WTC11 (cell line): ENCODE measurements at regions not wholly inside any gene's neighbourhood (a gene's known extent, or its start where the extent isn't known, plus 50 kb on each side); places are given as distances from the start of the nearest gene placed in this dataset.

Source experiments
- ATAC-seq: fragments of 200-7000 bp; cut with Tn5 transposase; 2 replicates; pipeline ENCODE4 v1.10.0; 2021; ENCODE audit warnings: mild to moderate bottlenecking, moderate library complexity
- CTCF ChIA-PET: fragments of 300-600 bp; sonication (Branson Sonifier 250); formaldehyde crosslinking; loops from one replicate; lab custom pipeline; 2021; ENCODE audit warnings: antibody characterized with exemption; lab: Charles Lee
- POLR2A ChIA-PET: fragments of 350-600 bp; sonication (Branson Sonifier 250); formaldehyde crosslinking; loops from one replicate; lab custom pipeline; 2021; ENCODE audit warnings: antibody characterized with exemption; lab: Charles Lee
- DNase-seq: peaks from one replicate; pipeline ENCODE4 v3.0.0; 2021; ENCODE audit warnings: low spot score
- H3K27ac Mint-ChIP-seq: 2 replicates; pipeline ENCODE4 v1.8.0; 2021; ENCODE audit warnings: mixed read lengths
- H3K27me3 Mint-ChIP-seq: 2 replicates; pipeline ENCODE4 v1.8.0; 2021; ENCODE audit warnings: low read depth, mild to moderate bottlenecking, moderate library complexity, mixed read lengths
- H3K36me3 Mint-ChIP-seq: 2 replicates; pipeline ENCODE4 v1.8.0; 2021; ENCODE audit warnings: mixed read lengths
- H3K4me1 Mint-ChIP-seq: 2 replicates; pipeline ENCODE4 v1.8.0; 2022; ENCODE audit warnings: mixed read lengths
- H3K4me3 Mint-ChIP-seq: 2 replicates; pipeline ENCODE4 v1.8.0; 2021; ENCODE audit warnings: mild to moderate bottlenecking, moderate library complexity, mixed read lengths
- H3K9me3 Mint-ChIP-seq: 2 replicates; pipeline ENCODE4 v1.8.0; 2021; ENCODE audit warnings: mixed read lengths
- ATF1 ChIP-seq: sonication (generic); formaldehyde crosslinking; IDR thresholded peaks from 2 replicates; pipeline ENCODE4 v1.8.1; 2023; ENCODE audit warnings: mild to moderate bottlenecking, moderate library complexity, missing genetic modification reagents
- ELF4 ChIP-seq: sonication (generic); formaldehyde crosslinking; IDR thresholded peaks from 2 replicates; pipeline ENCODE4 v1.8.1; 2022; ENCODE audit warnings: low read depth, mild to moderate bottlenecking, moderate library complexity, missing genetic modification reagents
- GRHL2 ChIP-seq: fragments of 250-450 bp; sonication (Bioruptor Pico); IDR thresholded peaks from 2 replicates; pipeline ENCODE4 v1.8.0; 2022; ENCODE audit warnings: mild to moderate bottlenecking, moderate library complexity; ENCODE audit not compliant: insufficient replicate concordance, severe bottlenecking
- HMGA2 ChIP-seq: fragments of 250-450 bp; sonication (Bioruptor Pico); IDR thresholded peaks from 2 replicates; pipeline ENCODE4 v1.4.0; 2021; ENCODE audit warnings: mild to moderate bottlenecking, moderate library complexity
- IRF2 ChIP-seq: sonication (generic); formaldehyde crosslinking; IDR thresholded peaks from 2 replicates; pipeline ENCODE4 v1.8.0; 2022; ENCODE audit warnings: low read depth, missing genetic modification reagents, borderline replicate concordance
- JUN ChIP-seq: sonication (generic); formaldehyde crosslinking; IDR thresholded peaks from 2 replicates; pipeline ENCODE4 v1.8.0; 2023; ENCODE audit warnings: mild to moderate bottlenecking, missing genetic modification reagents
- NR1H2 ChIP-seq: sonication (generic); formaldehyde crosslinking; IDR thresholded peaks from 2 replicates; pipeline ENCODE4 v1.9.0; 2021; ENCODE audit warnings: mild to moderate bottlenecking, moderate library complexity, missing genetic modification reagents
- NR2C2 ChIP-seq: sonication (generic); formaldehyde crosslinking; IDR thresholded peaks from 2 replicates; pipeline ENCODE4 v1.8.0; 2022; ENCODE audit warnings: mild to moderate bottlenecking, missing genetic modification reagents
- SMAD3 ChIP-seq: sonication (generic); formaldehyde crosslinking; IDR thresholded peaks from 2 replicates; pipeline ENCODE4 v1.8.0; 2022; ENCODE audit warnings: missing genetic modification reagents, mild to moderate bottlenecking, borderline replicate concordance
- SOX15 ChIP-seq: fragments of 250-450 bp; sonication (Bioruptor Pico); IDR thresholded peaks from 2 replicates; pipeline ENCODE4 v1.9.0; 2021; ENCODE audit warnings: mild to moderate bottlenecking
- TEAD1 ChIP-seq: sonication (generic); formaldehyde crosslinking; IDR thresholded peaks from 2 replicates; pipeline ENCODE4 v1.8.0; 2022; ENCODE audit warnings: mild to moderate bottlenecking, missing genetic modification reagents
- ZNF232 ChIP-seq: sonication (generic); formaldehyde crosslinking; IDR thresholded peaks from 2 replicates; pipeline ENCODE4 v1.8.0; 2022; ENCODE audit warnings: mild to moderate bottlenecking, missing genetic modification reagents
- ZNF263 ChIP-seq: sonication (generic); formaldehyde crosslinking; IDR thresholded peaks from 2 replicates; pipeline ENCODE4 v1.8.1; 2022; ENCODE audit warnings: low read depth, mild to moderate bottlenecking, moderate library complexity, missing genetic modification reagents
- ZNF317 ChIP-seq: sonication (generic); formaldehyde crosslinking; IDR thresholded peaks from 2 replicates; pipeline ENCODE4 v1.8.1; 2023; ENCODE audit warnings: low read depth, mild to moderate bottlenecking, moderate library complexity, missing genetic modification reagents, borderline replicate concordance
- TF ChIP-seq, protein P1 (sequence below): sonication (generic); formaldehyde crosslinking; IDR thresholded peaks from 2 replicates; pipeline ENCODE4 v1.8.0; 2022; ENCODE audit warnings: mild to moderate bottlenecking, missing genetic modification reagents
- TF ChIP-seq, protein P2 (sequence below): sonication (generic); formaldehyde crosslinking; IDR thresholded peaks from 2 replicates; pipeline ENCODE4 v1.8.1; 2023; ENCODE audit warnings: mild to moderate bottlenecking, missing genetic modification reagents, borderline replicate concordance
- TF ChIP-seq, protein P3 (sequence below): sonication (generic); formaldehyde crosslinking; IDR thresholded peaks from 2 replicates; pipeline ENCODE4 v1.8.1; 2022; ENCODE audit warnings: missing genetic modification reagents, borderline replicate concordance
- TF ChIP-seq, protein P4 (sequence below): sonication (generic); formaldehyde crosslinking; IDR thresholded peaks from 2 replicates; pipeline ENCODE4 v1.8.1; 2022; ENCODE audit warnings: mild to moderate bottlenecking, missing genetic modification reagents, moderate library complexity, borderline replicate concordance
- TF ChIP-seq, protein P5 (sequence below): fragments of 250-450 bp; sonication (Bioruptor Pico); IDR thresholded peaks from 2 replicates; pipeline ENCODE4 v1.9.0; 2021; ENCODE audit warnings: mild to moderate bottlenecking
- TF ChIP-seq, protein P6 (sequence below): sonication (generic); formaldehyde crosslinking; IDR thresholded peaks from 2 replicates; pipeline ENCODE4 v1.8.1; 2023; ENCODE audit warnings: mild to moderate bottlenecking, missing genetic modification reagents, moderate library complexity
- TF ChIP-seq, protein P7 (sequence below): fragments of 250-450 bp; sonication (Bioruptor Pico); IDR thresholded peaks from 2 replicates; pipeline ENCODE4 v1.9.0; 2021; ENCODE audit warnings: mild to moderate bottlenecking

DNA sequence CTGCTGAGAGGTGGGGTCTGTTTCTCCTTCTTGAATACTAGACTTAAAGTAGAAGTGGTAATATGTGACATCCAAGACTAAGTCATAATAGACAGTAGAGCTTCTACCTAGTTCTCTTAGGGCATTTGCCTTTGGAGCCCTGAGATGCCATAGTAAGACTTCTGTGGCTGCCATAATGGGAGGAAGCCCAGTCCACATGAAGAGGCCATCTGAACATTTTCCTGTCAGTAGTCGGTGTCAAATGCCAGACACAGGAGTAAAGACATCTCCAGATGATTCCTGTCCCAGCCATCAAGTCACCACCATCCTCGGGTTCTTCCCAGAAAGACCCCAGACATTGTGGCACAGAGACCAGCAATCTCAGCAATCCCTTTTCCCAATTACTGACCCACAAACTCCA is 58.1 kb upstream of the IRX6 start (continued):
- no peak for TF ChIP-seq TEAD1 (CRISPR knock-in tag)
- TF ChIP-seq SOX15 (CRISPR knock-in tag) = no peak
- TF ChIP-seq NR1H2 = no peak
- no peak for TF ChIP-seq JUN (CRISPR knock-in tag)
- TF ChIP-seq, protein P1, sequence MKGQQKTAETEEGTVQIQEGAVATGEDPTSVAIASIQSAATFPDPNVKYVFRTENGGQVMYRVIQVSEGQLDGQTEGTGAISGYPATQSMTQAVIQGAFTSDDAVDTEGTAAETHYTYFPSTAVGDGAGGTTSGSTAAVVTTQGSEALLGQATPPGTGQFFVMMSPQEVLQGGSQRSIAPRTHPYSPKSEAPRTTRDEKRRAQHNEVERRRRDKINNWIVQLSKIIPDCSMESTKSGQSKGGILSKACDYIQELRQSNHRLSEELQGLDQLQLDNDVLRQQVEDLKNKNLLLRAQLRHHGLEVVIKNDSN (CRISPR knock-in tag) = no peak
- TF ChIP-seq, all 79 proteins: peak for 0

DNA sequence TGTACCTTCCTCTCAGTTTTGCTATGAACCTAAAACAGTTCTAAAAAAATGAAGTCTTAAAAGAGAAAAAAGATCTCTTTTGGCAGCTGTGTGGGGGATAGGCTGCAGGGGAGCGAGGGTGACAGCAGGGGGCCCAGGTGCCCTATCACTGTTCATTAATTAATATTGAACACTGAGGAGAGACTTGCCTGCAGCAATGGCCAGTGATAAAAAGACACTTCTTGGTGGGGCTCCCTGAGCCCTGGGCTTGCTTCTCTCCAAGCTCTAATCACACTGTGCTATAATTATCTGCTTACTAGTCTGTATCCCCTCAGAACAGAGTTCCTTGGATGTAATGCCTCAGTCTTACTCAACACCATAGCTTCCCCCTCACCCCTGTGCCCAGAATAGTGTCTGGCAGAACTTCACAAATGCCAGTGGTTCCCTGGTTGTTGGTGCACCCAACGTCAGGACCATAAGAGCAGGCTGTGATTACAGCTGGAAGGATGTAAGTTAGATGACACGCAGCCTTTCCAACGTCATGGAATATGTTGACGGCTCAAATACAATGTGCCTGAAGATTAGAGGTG is 52.0 kb upstream of the IRX6 start:
- ChIA-PET POLR2A (no interaction called here), CTCF (no interaction called here)
- H3K4me3 Mint-ChIP-seq = no peak overlapping the region
- TF ChIP-seq ZNF317 = no peak
- no peak for TF ChIP-seq ZNF263
- TF ChIP-seq, protein P2, sequence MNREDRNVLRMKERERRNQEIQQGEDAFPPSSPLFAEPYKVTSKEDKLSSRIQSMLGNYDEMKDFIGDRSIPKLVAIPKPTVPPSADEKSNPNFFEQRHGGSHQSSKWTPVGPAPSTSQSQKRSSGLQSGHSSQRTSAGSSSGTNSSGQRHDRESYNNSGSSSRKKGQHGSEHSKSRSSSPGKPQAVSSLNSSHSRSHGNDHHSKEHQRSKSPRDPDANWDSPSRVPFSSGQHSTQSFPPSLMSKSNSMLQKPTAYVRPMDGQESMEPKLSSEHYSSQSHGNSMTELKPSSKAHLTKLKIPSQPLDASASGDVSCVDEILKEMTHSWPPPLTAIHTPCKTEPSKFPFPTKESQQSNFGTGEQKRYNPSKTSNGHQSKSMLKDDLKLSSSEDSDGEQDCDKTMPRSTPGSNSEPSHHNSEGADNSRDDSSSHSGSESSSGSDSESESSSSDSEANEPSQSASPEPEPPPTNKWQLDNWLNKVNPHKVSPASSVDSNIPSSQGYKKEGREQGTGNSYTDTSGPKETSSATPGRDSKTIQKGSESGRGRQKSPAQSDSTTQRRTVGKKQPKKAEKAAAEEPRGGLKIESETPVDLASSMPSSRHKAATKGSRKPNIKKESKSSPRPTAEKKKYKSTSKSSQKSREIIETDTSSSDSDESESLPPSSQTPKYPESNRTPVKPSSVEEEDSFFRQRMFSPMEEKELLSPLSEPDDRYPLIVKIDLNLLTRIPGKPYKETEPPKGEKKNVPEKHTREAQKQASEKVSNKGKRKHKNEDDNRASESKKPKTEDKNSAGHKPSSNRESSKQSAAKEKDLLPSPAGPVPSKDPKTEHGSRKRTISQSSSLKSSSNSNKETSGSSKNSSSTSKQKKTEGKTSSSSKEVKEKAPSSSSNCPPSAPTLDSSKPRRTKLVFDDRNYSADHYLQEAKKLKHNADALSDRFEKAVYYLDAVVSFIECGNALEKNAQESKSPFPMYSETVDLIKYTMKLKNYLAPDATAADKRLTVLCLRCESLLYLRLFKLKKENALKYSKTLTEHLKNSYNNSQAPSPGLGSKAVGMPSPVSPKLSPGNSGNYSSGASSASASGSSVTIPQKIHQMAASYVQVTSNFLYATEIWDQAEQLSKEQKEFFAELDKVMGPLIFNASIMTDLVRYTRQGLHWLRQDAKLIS (CRISPR knock-in tag) = no peak
- TF ChIP-seq HMGA2 (CRISPR knock-in tag) = no peak
- TF ChIP-seq ATF1 (CRISPR knock-in tag) = no peak
- no peak for TF ChIP-seq ZNF232 (CRISPR knock-in tag)
- no peak for TF ChIP-seq NR2C2 (CRISPR knock-in tag)
- TF ChIP-seq, protein P3, sequence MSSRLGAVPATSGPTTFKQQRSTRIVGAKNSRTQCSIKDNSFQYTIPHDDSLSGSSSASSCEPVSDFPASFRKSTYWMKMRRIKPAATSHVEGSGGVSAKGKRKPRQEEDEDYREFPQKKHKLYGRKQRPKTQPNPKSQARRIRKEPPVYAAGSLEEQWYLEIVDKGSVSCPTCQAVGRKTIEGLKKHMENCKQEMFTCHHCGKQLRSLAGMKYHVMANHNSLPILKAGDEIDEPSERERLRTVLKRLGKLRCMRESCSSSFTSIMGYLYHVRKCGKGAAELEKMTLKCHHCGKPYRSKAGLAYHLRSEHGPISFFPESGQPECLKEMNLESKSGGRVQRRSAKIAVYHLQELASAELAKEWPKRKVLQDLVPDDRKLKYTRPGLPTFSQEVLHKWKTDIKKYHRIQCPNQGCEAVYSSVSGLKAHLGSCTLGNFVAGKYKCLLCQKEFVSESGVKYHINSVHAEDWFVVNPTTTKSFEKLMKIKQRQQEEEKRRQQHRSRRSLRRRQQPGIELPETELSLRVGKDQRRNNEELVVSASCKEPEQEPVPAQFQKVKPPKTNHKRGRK (CRISPR knock-in tag) = no peak
- TF ChIP-seq GRHL2 (CRISPR knock-in tag) = no peak
- TF ChIP-seq, protein P4, sequence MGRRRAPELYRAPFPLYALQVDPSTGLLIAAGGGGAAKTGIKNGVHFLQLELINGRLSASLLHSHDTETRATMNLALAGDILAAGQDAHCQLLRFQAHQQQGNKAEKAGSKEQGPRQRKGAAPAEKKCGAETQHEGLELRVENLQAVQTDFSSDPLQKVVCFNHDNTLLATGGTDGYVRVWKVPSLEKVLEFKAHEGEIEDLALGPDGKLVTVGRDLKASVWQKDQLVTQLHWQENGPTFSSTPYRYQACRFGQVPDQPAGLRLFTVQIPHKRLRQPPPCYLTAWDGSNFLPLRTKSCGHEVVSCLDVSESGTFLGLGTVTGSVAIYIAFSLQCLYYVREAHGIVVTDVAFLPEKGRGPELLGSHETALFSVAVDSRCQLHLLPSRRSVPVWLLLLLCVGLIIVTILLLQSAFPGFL (CRISPR knock-in tag) = no peak
- TF ChIP-seq ELF4 = no peak
- no peaks in the 10 kb centered on the region for H3K36me3 Mint-ChIP-seq
- H3K4me1 Mint-ChIP-seq = peaks cover 8% of the 10 kb centered on the region
- DNase-seq (no peak), ATAC-seq (no peak)
- H3K27ac Mint-ChIP-seq = no peak overlapping the region
- H3K9me3 Mint-ChIP-seq = 0 out of 2 replicates have a peak, but pooled peaks cover 7% of the 10 kb centered on the region
- H3K27me3 Mint-ChIP-seq = no peaks in the 10 kb centered on the region

DNA sequence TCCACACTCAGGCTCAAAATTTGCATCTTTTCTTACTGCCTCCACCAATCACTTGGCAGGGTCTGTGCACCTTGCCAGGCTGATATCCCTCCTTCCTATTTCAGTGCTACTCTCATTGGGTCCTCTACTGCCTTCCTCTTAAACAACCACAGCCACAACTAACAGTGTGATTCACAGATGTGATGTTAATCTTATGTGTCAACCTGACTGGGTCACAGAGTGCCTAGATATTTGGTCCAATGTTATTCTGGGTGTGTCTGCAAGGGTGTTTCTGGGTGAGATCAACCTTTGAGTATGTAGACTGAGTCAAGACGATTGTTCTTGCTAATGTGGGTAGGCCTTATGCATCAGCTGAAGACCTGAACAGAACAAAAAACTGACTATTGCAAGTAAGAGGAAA is 51.3 kb upstream of the IRX6 start:
- Mint-ChIP-seq H3K4me3 (no peak overlapping the region), H3K27ac (no peak overlapping the region), H3K9me3 (0 out of 2 replicates have a peak, but pooled peaks cover 7% of the 10 kb centered on the region), H3K36me3 (no peaks in the 10 kb centered on the region), H3K27me3 (no peaks in the 10 kb centered on the region), H3K4me1 (peaks cover 11% of the 10 kb centered on the region)
- ATAC-seq (no peak), DNase-seq (no peak)
- CTCF ChIA-PET = interaction anchor here (1.5 kb wide), 1 partner anchor 15 kb away, joined by 6 read pairs; no protein-coding TSS in a partner anchor
- POLR2A ChIA-PET = no interaction called here
- TF ChIP-seq, protein P5, sequence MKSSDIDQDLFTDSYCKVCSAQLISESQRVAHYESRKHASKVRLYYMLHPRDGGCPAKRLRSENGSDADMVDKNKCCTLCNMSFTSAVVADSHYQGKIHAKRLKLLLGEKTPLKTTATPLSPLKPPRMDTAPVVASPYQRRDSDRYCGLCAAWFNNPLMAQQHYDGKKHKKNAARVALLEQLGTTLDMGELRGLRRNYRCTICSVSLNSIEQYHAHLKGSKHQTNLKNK (CRISPR knock-in tag) = no peak
- no peak for TF ChIP-seq ATF1 (CRISPR knock-in tag)
- no peak for TF ChIP-seq IRF2 (CRISPR knock-in tag)
- TF ChIP-seq, protein P6, sequence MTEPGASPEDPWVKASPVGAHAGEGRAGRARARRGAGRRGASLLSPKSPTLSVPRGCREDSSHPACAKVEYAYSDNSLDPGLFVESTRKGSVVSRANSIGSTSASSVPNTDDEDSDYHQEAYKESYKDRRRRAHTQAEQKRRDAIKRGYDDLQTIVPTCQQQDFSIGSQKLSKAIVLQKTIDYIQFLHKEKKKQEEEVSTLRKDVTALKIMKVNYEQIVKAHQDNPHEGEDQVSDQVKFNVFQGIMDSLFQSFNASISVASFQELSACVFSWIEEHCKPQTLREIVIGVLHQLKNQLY = no peak
- no peak for TF ChIP-seq HMGA2 (CRISPR knock-in tag)
- no peak for TF ChIP-seq JUN (CRISPR knock-in tag)
- TF ChIP-seq SMAD3 (CRISPR knock-in tag) = no peak
- TF ChIP-seq, protein P7, sequence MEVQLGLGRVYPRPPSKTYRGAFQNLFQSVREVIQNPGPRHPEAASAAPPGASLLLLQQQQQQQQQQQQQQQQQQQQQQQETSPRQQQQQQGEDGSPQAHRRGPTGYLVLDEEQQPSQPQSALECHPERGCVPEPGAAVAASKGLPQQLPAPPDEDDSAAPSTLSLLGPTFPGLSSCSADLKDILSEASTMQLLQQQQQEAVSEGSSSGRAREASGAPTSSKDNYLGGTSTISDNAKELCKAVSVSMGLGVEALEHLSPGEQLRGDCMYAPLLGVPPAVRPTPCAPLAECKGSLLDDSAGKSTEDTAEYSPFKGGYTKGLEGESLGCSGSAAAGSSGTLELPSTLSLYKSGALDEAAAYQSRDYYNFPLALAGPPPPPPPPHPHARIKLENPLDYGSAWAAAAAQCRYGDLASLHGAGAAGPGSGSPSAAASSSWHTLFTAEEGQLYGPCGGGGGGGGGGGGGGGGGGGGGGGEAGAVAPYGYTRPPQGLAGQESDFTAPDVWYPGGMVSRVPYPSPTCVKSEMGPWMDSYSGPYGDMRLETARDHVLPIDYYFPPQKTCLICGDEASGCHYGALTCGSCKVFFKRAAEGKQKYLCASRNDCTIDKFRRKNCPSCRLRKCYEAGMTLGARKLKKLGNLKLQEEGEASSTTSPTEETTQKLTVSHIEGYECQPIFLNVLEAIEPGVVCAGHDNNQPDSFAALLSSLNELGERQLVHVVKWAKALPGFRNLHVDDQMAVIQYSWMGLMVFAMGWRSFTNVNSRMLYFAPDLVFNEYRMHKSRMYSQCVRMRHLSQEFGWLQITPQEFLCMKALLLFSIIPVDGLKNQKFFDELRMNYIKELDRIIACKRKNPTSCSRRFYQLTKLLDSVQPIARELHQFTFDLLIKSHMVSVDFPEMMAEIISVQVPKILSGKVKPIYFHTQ = no peak
